ENCODE measurements at regions not wholly inside any gene's neighbourhood (a gene's known extent, or its start where the extent isn't known, plus 50 kb on each side); places are given as distances from the start of the nearest gene placed in this dataset.

GRCh38 chr6:141641951-141642350 is 490.8 kb upstream of the GJE1 start:
- DNase-seq (ENCODE audit: low read depth) = no peak
- H3K4me3 ChIP-seq (ENCODE audit: low read depth, low read length) = no peak overlapping the region
- TF ChIP-seq CTCF (IDR thresholded peaks at IDR 0.05; ENCODE audit: insufficient read depth, low read length) = no peak

GRCh38 chr6:141641406-141641805 is 491.3 kb upstream of the GJE1 start:
- H3K4me3 ChIP-seq (ENCODE audit: low read depth, low read length) = no peak overlapping the region
- TF ChIP-seq CTCF (IDR thresholded peaks at IDR 0.05; ENCODE audit: insufficient read depth, low read length) = peak; percentile 12
- peak; percentile 12 for DNase-seq (ENCODE audit: low read depth)

- H3K4me3 ChIP-seq (ENCODE audit: low read depth, low read length) = no peak overlapping the region
- no peak for TF ChIP-seq CTCF (IDR thresholded peaks at IDR 0.05; ENCODE audit: insufficient read depth, low read length)
- DNase-seq (ENCODE audit: low read depth) = no peak
Measured at GRCh38 chr6:141635621-141636020, 497.1 kb upstream of the GJE1 start.

- no peak overlapping the region for H3K4me3 ChIP-seq (ENCODE audit: low read depth, low read length)
- no peak for TF ChIP-seq CTCF (IDR thresholded peaks at IDR 0.05; ENCODE audit: insufficient read depth, low read length)
- no peak for DNase-seq (ENCODE audit: low read depth)
Measured at GRCh38 chr6:141634269-141634668, 498.5 kb upstream of the GJE1 start.

- no peak overlapping the region for H3K4me3 ChIP-seq (ENCODE audit: low read depth, low read length)
- DNase-seq (ENCODE audit: low read depth) = no peak
- TF ChIP-seq CTCF (IDR thresholded peaks at IDR 0.05; ENCODE audit: insufficient read depth, low read length) = no peak
Measured at GRCh38 chr6:141624301-141624700, 508.4 kb upstream of the GJE1 start.

GRCh38 chr6:141618180-141618581 is 514.5 kb upstream of the GJE1 start:
- no peak overlapping the region for H3K4me3 ChIP-seq (ENCODE audit: low read depth, low read length)
- no peak for TF ChIP-seq CTCF (IDR thresholded peaks at IDR 0.05; ENCODE audit: insufficient read depth, low read length)
- no peak for DNase-seq (ENCODE audit: low read depth)

- peak; percentile 47 for TF ChIP-seq CTCF (IDR thresholded peaks at IDR 0.05; ENCODE audit: insufficient read depth, low read length)
- no peak overlapping the region for H3K4me3 ChIP-seq (ENCODE audit: low read depth, low read length)
- peak; percentile 29 for DNase-seq (ENCODE audit: low read depth)
Measured at GRCh38 chr6:141610741-141611140, 522.0 kb upstream of the GJE1 start.
